ENCODE measurements at regions not wholly inside any gene's neighbourhood (a gene's known extent, or its start where the extent isn't known, plus 50 kb on each side); places are given as distances from the start of the nearest gene placed in this dataset.

DNA sequence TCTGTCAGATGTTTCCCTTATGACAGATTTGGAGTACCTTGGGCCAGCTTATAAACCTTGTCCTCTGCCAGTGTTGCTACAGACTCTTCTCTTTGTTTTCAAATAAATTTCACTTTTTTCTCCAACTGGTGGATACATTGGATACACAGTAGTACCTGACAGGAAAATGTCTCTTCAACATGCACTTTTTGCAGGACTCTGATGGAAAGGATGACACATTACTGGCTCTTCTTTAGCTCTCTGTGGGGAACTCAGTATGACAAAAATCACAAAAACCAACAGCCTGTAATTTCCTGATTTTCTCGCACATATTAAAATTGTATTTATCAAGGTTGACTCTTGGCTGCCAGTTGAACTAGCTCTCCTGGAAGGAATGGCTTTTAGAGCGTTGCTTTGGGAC, 61.3 kb upstream of the GIMD1 start:
- TF ChIP-seq, protein P1, sequence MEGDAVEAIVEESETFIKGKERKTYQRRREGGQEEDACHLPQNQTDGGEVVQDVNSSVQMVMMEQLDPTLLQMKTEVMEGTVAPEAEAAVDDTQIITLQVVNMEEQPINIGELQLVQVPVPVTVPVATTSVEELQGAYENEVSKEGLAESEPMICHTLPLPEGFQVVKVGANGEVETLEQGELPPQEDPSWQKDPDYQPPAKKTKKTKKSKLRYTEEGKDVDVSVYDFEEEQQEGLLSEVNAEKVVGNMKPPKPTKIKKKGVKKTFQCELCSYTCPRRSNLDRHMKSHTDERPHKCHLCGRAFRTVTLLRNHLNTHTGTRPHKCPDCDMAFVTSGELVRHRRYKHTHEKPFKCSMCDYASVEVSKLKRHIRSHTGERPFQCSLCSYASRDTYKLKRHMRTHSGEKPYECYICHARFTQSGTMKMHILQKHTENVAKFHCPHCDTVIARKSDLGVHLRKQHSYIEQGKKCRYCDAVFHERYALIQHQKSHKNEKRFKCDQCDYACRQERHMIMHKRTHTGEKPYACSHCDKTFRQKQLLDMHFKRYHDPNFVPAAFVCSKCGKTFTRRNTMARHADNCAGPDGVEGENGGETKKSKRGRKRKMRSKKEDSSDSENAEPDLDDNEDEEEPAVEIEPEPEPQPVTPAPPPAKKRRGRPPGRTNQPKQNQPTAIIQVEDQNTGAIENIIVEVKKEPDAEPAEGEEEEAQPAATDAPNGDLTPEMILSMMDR (conservative IDR thresholded peaks at IDR 0.05): no peak
- no peak for TF ChIP-seq ZFX (IDR thresholded peaks at IDR 0.05)
